ENCODE measurements at regions not wholly inside any gene's neighbourhood (a gene's known extent, or its start where the extent isn't known, plus 50 kb on each side); places are given as distances from the start of the nearest gene placed in this dataset.
"Not testable (repeated sequence)": the region's sequence is repeated elsewhere in the genome, so short reads cannot be mapped to it uniquely, and the experiment has no call there.

DNA sequence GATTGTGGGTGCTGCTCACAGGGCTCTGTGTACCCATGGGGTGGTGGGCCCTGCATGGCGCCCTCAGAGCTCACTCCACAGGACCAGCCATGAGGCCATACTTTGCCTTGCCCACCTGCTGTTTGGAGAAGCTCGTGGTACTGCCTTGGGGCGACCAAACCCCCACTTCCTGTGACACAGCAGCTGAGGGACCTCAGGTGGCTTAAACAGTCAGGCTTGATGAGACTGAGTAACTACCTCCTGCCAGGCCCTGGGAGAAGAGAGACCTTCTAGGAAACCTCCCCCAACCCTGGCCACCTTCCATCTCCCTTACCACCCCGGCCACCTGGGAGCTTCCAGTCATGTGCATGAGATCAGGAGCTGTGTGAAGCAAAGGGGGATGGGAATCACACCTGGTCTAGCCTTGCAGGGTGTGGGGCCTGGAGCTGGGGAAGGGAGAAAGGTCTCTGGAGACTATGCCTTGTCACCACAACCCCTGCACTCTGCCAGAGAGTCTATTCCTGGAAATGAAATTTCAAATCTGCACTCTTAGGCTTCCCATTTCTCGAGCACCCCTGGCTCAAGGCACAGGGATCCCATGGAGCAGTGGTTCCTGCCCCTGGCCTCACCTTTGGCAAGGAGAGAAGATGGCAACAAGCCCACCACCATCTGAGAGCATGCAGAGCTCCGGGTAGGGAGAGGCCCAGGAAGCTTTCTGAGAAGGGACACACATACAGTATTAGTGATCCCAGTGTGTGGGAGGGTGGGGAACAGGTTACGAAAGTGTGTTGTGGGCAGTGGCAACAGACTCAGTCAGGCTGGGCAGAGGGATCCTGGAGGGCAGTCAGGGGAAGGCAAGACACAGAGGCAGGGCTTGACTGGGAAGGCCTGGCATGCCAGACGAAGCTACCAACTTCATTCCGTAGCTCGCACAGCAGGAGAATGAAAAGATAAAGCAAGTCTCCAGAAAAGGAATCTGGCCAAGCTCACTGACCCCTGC lies 125.0 kb downstream of the URI1 start:
- no peak for DNase-seq

GRCh38 chr19:30067956-30068506 lies 126.0 kb downstream of the URI1 start:
- DNase-seq: not testable (repeated sequence)

DNA sequence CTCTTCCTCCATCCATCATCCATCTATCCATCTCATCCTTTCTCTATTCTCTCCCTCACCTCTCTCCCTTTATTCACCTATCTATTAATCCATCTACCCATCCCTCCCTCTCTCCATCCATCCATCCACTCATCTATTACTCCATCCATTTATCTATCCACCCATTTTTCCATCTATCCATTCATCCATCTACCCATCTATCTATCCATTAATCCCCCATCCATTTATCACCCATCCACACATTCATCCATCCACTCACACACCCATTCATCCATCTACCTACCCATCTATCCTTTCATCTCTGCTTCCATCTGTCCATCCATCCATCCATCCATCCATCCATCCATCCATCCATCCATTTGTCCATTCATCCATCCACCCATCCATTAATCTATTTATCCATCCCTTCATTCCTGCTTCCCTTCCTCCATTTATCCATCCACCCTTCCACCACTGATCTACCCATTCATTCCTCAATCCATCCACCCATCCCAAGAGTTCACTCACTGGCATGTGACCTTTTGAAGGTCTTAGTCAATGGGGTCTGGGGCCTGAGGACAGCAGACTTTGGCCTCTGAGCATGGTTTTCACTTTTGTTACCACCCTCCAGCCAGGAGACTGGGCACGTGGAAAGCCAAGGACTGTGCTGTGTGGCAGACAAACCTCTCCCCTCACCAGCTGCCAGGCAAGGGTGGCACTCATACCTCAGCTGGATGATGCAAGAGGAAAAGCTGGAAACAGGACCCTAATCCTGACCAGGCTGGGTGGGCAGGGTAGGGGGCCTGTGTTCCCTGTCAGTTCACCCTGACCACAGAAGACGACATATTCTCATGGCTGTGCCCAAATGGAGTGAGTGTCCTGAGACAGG lies 126.7 kb downstream of the URI1 start:
- DNase-seq: no peak

DNA sequence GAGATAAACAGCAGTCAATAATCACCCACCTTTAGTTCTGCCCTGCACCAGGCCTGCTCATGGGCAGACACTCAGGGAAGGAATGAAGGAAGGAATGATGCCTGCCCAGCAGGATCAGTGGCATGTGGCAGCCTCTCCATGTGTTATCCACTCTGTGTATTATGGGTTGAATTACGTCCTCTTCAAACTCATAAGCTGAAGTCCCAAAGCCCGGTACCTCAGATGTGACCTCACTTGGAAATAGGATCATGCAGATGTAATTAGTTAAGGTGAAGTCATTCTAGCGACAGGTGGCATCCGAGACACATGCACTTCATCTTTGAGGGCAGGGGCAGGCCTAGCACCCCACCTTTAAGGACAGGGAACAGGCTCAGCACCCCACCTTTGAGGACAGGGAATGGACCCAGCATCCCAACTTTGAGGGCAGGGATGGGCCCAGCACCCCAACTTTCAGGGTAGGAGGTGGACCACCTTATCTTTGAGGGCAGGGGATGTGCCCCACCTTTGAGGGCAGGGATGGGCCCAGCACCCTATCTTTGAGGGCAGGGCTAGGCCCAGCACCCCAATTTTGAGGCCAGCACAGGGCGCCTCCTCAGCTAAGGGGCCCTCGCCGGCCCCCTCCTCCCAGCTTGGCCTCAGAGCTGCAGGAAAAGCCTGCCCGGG lies 127.6 kb downstream of the URI1 start:
- no peak for DNase-seq

- no peak for DNase-seq
Observed at GRCh38 chr19:30070198-30070967, 128.3 kb downstream of the URI1 start.

DNA sequence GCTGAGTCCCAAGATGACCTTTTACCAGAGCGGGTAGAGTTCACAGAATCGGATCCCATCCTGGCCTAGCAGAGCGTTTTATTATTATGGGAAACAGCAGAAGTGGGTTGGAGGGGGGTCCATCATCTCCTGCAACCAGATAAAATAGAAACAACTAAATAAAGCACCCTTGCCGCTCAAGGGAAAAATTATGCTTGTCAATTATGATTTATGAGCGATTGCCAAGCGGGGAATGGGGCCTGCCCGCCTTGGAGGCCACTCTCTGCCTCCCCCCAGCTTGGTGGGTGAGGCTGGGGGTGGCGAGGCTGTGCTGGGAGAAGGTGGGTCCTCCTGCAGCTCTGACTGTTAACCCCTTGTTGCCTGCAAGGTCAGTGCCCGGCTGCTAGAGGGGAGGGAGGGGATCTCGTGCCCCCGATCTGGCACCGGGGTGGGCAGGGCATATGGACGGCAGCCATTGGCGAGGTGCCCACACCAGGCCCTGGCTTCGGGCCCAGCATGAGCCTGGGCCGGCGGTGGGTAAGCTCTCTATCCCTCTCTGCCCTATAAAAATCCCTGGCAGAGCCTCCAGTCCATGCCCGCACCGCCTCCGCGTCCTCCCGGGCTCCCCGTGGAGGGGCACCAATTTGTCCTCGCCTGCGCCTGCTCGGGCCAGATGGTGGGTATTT lies 129.1 kb downstream of the URI1 start:
- DNase-seq: no peak

DNA sequence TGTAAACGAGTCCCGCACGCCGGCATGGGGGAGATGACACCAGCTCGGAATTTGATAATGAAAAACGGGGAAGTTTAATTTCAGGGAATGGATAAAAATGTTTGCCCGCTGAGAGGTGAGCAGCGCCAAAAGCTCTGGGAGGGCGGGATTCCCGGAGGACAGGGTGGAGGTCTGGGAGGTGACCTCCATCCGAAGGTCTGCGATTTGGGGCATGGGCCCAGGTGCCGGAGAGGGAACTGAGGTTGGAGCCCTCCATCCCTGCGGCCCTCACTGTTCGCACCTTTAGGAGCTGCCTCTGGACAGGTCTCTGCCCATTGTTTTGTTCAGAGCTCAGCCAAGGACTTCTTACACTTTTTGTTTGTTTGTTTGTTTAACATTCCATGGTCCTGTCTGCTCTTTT lies 129.8 kb downstream of the URI1 start:
- no peak for DNase-seq

- DNase-seq: no peak
Observed at GRCh38 chr19:30073152-30074000, 131.3 kb downstream of the URI1 start.

DNA sequence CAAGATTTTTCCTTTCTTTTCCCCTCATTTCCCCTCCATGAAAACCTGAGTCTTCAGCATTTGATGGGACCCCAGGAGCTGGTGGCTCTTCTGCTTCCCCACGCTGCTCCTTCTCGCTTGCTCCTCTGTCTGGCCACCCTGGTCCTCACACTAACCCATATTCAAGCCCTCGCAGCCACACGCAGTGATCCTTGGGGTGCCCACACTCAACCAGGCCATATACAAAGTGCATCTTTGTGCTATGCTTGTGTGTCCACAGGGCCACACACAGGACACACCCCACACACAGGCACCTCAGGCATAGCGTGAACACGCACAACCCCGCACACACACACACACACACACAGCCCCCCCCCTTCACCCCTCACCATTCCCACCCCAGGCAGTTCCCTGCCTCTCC lies 132.1 kb downstream of the URI1 start:
- no peak for DNase-seq

GRCh38 chr19:30074741-30075715 lies 133.0 kb downstream of the URI1 start:
- no peak for DNase-seq

- no peak for DNase-seq
Observed at GRCh38 chr19:30076101-30076551, 134.1 kb downstream of the URI1 start.

DNA sequence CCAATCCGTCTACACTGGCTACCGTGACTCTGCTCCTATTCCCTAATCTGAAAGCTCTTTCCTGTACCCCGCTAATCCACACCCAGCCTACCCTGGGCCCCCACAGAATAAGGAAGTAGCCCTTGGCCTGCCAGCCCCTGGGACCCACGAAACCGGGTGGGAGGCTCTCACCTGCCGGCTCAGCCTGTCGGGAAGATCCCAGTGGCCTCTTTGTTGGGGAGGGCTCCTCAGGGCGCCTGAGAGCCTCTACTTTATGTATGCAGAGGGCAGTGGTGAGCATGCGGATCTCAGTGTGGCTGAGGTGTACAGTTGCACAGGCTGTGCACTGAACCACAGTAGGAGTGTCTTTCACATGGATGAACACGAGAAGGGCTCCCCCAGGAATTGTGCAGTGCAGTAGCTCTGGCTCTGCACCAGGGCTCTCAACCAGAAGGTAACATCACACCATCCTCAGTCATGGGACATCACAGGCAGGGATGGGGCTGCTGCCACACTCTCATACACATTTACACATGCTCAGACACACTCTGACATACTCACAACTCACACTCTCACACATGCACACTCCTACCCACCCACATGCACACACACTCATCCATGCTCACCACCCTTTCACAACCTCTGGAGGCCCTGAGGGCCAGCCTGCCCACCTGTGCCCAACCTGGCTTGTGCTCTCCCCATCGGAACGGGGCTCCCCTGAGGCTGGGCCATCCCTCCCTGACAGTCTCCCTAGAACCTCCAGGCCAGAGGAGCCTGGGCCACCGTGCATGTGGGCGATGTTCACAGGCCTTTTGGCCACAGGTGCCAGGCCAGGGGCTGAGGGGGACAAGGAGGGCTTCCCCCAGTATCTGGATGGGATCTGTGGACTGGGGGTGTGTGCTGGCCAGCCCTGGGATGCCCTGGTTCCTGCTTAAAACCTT lies 135.0 kb downstream of the URI1 start:
- no peak for DNase-seq

GRCh38 chr19:30077851-30078355 lies 135.9 kb downstream of the URI1 start:
- DNase-seq: no peak

- no peak for DNase-seq
Observed at GRCh38 chr19:30078381-30078910, 136.4 kb downstream of the URI1 start.

- DNase-seq: no peak
Observed at GRCh38 chr19:30079200-30079599, 137.2 kb downstream of the URI1 start.

DNA sequence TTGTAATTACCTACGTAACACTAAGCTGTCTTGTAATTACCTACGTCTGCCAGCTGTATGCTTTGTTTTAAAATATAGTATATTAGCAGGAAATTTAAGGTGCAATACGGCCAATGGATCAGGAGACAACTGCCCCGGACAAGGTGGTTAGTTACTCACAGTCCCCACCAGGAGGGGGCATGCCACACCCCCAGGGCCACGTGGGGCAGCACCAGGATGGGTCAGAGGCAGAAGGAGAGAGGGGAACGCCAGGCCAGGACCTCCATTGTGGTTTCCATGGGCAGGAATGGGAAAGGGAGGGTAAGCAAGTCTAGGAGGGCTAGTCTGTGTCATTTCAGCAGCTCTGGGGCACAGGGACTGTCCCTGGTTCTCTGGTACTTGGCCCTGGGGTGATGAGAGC lies 140.1 kb downstream of the URI1 start:
- no peak for DNase-seq

DNA sequence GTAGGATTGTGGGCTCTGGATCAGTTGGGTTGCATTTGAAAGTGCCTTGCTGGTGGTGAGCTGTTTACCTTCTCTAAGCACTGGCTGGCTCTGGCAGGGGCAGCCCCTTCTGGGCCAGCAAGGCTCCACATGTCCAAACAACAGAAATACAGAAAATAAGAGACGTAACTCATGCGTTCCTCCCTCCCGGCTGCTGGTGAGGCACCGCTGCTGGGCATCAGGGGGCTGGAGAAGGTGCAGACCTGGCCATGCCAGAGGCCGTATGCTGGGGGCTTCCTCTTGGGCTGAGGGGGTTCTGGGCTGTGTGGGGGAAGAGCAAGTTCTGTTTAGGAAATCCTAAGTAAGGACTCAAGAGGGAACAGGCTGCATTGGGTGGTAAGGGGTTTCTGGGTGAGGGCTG lies 140.6 kb downstream of the URI1 start:
- DNase-seq: no peak

Measured in DMS79 (cell line).